Muscle of leg (tissue), 3 donors: ENCODE measurements at regions not wholly inside any gene's neighbourhood (a gene's known extent, or its start where the extent isn't known, plus 50 kb on each side); places are given as distances from the start of the nearest gene placed in this dataset.

ENCODE experiments used
- DNase-seq: peaks from one replicate; pipeline ENCODE4 v3.0.0; 2013
- H3K27ac ChIP-seq: one replicate; pipeline ENCODE4 v1.5.1; 2013; ENCODE audit warnings: mild to moderate bottlenecking, low read length, control low read depth
- H3K27me3 ChIP-seq: one replicate; pipeline ENCODE4 v1.6.1; 2013; ENCODE audit warnings: low read length; ENCODE audit not compliant: control insufficient read depth, insufficient read depth
- H3K36me3 ChIP-seq: one replicate; pipeline ENCODE4 v1.6.1; 2013; ENCODE audit warnings: low read length; ENCODE audit not compliant: control insufficient read depth, insufficient read depth
- H3K4me1 ChIP-seq: one replicate; pipeline ENCODE4 v1.6.1; 2013; ENCODE audit warnings: low read length; ENCODE audit not compliant: control insufficient read depth, insufficient read depth
- H3K4me3 ChIP-seq: one replicate; pipeline ENCODE4 v1.5.1; 2013; ENCODE audit warnings: low read length, control low read depth
- H3K9me3 ChIP-seq: replicated peaks from 2 replicates; pipeline ENCODE4 v1.6.1; 2013; ENCODE audit warnings: low read depth, low read length; ENCODE audit not compliant: control insufficient read depth
- WGBS: methylation state at CpG from one replicate; pipeline ENCODE4 v1.1.5; 2013; ENCODE audit warnings: missing lambda C conversion rate; ENCODE audit not compliant: insufficient coverage; 5-methylcytosine and 5-hydroxymethylcytosine counted together

DNA sequence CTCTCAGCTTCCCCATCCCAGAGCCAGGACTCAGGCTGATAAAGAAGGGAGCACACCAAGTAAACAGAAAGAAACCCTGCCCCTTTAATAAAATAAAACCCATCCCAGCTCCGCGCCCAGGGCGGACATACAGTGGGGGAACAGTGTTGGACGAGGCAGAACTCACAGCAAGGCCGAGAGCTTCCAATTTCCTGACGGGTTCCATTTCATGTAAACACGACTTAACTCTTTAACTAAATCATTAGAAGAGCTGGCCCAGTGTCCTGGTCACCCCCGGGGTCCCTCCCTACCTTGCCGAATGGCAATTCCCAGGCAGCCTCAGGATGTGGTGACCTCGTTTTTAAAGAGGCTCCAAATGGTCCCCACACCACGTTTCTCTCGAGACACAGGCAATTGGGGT is 340.7 kb downstream of the FOXL1 start:
- Histone ChIP-seq H3K4me3 (no peak overlapping the region), H3K4me1 (peaks cover 28% of the 10 kb centered on the region), H3K9me3 (peaks cover 9% of the 10 kb centered on the region), H3K36me3 (no peaks in the 10 kb centered on the region), H3K27me3 (peaks cover 24% of the 10 kb centered on the region), H3K27ac (peak overlapping the region; percentile 17)
- no peak for DNase-seq
- WGBS: 42% methylated on average over 6 of the region's 12 CpGs

DNA sequence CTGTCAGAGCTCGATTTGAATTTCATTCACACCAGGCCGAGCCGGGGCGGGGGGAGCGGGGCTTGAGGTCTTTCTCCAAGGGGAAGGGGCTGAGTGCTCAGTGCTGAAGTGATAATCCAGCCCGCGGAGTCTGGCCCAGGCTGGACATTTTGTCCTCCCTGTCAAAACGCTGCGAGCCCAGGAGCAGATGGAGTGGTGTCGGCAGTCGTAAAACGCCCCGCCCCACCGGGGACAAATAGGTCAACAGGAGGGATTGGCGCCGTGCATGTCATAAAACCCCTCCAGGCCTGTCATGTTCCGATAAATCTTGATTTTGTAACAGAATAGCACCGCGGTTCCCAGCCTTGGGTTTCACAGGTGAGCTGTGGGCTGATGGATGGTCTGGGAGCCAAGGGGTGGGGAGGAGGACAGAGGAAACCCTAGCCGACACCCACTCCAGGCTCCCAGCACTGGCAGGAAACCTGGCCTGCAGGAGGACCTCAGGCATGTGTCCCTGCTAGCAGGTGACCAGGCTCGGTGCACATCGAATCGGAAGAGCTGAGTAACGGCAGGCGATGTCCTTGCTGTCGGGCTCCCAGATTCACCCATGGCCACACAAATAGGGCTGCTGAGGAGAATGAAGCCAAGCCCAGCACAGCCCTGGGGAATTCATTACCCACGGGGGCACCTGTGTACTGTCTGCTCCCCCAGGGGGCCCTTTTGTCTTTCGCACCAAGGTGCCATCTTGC is 341.4 kb downstream of the FOXL1 start:
- 34% methylated on average over 24 of the region's 28 CpGs for WGBS
- H3K27me3 ChIP-seq: peaks cover 29% of the 10 kb centered on the region

DNA sequence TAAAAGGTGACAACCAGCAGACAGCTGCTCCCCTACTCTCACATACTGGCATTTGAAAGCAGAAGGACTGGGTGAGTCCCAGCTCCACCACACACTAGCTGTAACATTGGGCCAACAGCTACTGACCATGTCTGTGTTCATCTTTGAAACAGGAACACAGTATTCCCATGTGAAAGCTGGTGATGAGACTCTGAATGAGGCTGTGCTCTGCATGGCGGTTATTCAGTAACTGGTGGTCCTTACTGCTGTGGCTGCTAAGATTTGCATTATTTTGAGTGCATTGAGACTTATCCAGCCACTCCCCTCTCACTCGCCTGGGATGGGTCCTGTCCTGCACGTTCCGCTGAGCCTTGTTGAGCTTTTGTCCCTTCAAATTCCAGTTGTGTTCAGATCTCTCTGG is 342.9 kb downstream of the FOXL1 start:
- H3K27ac ChIP-seq: no peak overlapping the region
- WGBS: 97% methylated on average over 3 of the region's 4 CpGs
- peaks cover 43% of the 10 kb centered on the region for H3K27me3 ChIP-seq
- no peak overlapping the region for H3K4me3 ChIP-seq
- H3K9me3 ChIP-seq: peaks cover 9% of the 10 kb centered on the region
- peaks cover 40% of the 10 kb centered on the region for H3K4me1 ChIP-seq
- DNase-seq: no peak
- H3K36me3 ChIP-seq: no peaks in the 10 kb centered on the region

More for the DNA sequence above, 341.4 kb downstream of the FOXL1 start:
- H3K4me1 ChIP-seq: peaks cover 35% of the 10 kb centered on the region
- DNase-seq: no peak
- H3K4me3 ChIP-seq: no peak overlapping the region
- peaks cover 9% of the 10 kb centered on the region for H3K9me3 ChIP-seq
- H3K27ac ChIP-seq: peak overlapping the region; percentile 17
- no peaks in the 10 kb centered on the region for H3K36me3 ChIP-seq

DNA sequence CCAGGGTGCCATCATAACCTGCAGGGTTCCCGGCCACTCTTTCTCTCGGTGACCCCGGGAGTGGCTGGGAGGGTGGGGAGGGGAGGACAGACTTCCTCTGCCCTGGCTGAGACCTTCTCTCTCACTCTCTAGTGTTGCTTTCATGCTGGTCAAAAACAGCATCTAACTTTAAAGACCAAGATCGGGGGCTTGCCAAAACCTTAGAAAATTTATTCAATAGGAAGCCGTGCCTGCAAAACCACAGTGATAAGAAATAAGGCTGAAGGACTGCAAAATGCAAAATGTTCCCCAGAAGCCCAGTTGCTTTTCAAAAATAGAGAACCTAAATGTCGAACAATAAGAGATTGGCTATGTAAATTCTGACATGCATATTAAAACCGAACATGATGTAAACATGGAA is 344.0 kb downstream of the FOXL1 start:
- peaks cover 46% of the 10 kb centered on the region for H3K4me1 ChIP-seq
- peaks cover 9% of the 10 kb centered on the region for H3K9me3 ChIP-seq
- 56% methylated on average over 1 of the region's 7 CpGs for WGBS
- H3K36me3 ChIP-seq: no peaks in the 10 kb centered on the region
- DNase-seq: no peak
- no peak overlapping the region for H3K4me3 ChIP-seq
- no peak overlapping the region for H3K27ac ChIP-seq
- peaks cover 47% of the 10 kb centered on the region for H3K27me3 ChIP-seq

DNA sequence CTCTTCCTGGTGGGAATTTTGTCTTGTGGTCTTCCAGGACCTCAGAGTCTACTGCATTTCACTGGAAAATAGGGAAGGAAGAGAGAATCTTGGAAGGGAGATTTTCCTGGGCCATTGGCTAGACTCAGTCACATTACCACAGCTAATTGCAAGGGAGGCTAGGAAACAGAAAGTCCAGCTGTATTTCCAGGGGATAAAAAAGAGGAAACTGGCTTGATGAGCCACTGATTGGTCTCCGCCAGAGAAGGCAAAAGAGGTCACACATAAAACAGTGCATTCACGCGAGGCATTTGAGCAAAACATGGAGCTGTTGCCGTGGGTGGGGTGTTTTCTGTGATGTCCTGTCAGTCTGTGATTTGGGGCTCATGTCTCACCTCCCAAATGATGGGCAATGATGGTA is 345.3 kb downstream of the FOXL1 start:
- 69% methylated on average over 3 of the region's 4 CpGs for WGBS
- Histone ChIP-seq H3K27ac (no peak overlapping the region), H3K27me3 (peaks cover 55% of the 10 kb centered on the region), H3K4me1 (peaks cover 50% of the 10 kb centered on the region), H3K4me3 (no peak overlapping the region), H3K36me3 (no peaks in the 10 kb centered on the region), H3K9me3 (peaks cover 9% of the 10 kb centered on the region)
- DNase-seq: no peak

DNA sequence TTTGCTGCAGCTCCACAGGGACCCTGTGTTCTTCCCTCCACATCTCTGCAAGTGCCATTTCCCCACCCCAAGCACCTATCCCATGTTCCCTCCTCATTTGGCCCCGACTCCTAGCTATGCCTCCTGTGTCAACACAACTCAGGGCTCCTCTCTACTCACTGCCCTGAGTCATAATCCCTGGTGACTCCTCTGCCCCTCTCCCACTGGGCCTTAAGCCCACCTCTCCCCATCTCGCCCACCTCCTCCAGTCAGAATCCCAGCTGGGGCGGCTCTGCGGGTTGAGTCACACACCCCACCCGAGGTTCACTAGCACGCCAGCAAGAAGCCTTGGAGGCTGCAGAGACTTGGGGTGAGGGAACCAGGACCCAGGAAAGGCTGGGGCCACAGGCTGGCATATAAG is 346.2 kb downstream of the FOXL1 start:
- Histone ChIP-seq H3K4me3 (no peak overlapping the region), H3K36me3 (no peaks in the 10 kb centered on the region), H3K4me1 (peaks cover 51% of the 10 kb centered on the region), H3K27ac (no peak overlapping the region), H3K9me3 (peaks cover 9% of the 10 kb centered on the region), H3K27me3 (peaks cover 58% of the 10 kb centered on the region)
- no peak for DNase-seq
- 92% methylated on average over 3 of the region's 6 CpGs for WGBS

DNA sequence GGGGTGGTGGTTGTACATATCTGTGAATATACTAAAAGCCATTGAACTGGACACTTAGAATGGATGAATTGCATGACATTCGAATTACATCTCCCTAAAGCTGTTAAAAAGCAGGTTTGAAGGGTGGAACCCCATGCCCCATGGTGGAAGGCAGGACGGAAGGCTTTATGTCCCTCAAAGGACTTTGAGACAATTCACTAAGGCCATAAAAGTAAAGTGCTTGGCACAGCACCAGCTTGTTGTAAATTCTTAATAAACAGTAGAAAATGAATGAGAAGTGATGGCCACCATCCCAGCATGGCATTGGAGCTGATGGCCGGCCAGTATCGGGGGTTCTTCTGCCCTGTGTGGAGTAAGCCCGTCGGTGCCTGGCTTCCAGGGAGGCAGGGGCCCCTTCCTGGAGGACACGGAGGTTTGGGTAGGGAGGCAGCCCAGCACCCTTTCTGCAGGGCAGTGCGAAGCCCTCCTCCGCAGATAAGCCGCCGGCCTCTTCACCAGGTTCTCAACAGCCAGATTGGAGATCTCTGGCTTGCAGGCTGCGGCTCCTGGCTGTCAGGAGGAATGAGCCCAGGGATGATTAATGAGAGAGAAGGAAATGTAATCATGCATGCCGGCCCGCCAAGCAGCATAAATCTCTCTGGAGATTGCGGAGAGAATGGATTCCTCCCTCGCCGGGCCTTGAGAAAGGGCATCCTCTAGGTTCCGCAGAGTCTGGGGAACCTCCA is 346.9 kb downstream of the FOXL1 start:
- no peak overlapping the region for H3K4me3 ChIP-seq

DNA sequence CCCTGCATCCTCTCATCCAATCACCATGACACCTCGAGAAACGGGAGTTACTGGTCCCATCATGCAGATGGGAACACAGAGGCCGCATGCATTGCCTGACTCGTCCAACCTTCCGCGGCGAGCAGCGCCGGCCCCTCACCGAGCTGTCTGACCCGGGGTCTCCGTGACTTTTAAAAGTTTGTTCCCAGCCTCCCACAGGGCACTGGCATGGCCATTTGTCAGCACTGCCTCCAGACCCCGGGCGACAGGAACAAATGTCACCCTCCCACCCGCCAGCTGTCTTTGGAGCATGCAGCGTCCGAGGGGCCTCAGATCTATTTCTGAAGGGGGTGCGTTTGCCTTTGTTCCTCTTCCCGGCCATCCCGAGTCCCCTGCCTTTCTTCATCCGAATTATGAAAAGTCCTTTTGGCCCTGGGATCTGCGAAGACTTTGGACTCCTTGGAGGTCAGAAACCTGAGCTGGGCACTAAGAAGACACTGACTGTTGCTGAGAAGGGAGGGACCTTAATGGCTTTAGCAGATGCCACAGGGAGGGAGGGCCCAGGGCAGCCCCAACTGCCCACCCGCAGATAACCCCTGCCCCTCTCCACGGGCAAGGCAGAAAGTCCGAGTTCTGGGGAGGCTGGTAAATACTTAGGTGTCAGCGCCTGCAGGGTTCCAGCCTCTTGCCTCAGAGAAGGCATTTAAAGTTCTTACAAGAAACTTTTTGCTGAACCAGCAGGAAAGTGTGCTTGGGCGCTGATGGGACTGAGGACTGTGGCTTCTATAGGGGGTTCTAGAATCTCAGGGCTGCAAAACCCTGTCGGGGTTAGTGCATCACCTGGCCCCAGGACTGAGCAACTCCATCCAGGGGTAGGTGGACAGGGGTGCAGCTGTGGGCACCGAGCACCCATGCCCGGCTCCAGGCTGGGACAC is 348.1 kb downstream of the FOXL1 start:
- Histone ChIP-seq H3K36me3 (no peaks in the 10 kb centered on the region), H3K4me1 (peaks cover 57% of the 10 kb centered on the region), H3K27ac (peak overlapping the region; percentile 80), H3K9me3 (peaks cover 2% of the 10 kb centered on the region), H3K27me3 (peaks cover 56% of the 10 kb centered on the region), H3K4me3 (no peak overlapping the region)
- WGBS: 67% methylated on average over 29 of the region's 30 CpGs
- peak; percentile 46 for DNase-seq

More for the DNA sequence above, 346.9 kb downstream of the FOXL1 start:
- H3K36me3 ChIP-seq: no peaks in the 10 kb centered on the region
- peak; percentile 53 for DNase-seq
- H3K9me3 ChIP-seq: peaks cover 9% of the 10 kb centered on the region
- H3K27ac ChIP-seq: no peak overlapping the region
- peaks cover 55% of the 10 kb centered on the region for H3K27me3 ChIP-seq
- WGBS: 29% methylated on average over 16 of the region's 18 CpGs
- peaks cover 52% of the 10 kb centered on the region for H3K4me1 ChIP-seq

DNA sequence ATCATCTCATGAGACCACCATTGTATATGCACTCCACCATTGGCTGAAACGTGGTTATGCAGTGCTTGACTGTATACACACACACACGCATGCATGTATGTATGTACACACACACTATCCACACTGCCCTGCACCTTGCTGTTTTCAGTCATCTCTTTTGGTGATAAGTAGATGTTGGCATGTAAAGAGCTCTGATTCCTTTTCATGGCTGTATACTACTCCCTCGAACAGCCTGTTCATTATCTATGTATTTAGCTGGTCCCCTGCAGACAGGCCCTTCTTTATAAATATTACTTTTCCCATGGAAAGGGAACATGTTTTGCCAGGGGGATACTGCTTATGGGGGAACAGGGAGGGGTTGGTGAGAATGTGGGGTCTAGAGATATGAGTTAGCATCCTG is 349.4 kb downstream of the FOXL1 start:
- no peaks in the 10 kb centered on the region for H3K36me3 ChIP-seq
- H3K27me3 ChIP-seq: peaks cover 62% of the 10 kb centered on the region
- H3K4me1 ChIP-seq: peaks cover 64% of the 10 kb centered on the region
- no peak overlapping the region for H3K27ac ChIP-seq
- no CpG with 5 or more reads among the region's 3 CpGs for WGBS
- DNase-seq: no peak
- H3K9me3 ChIP-seq: no peaks in the 10 kb centered on the region
- no peak overlapping the region for H3K4me3 ChIP-seq

DNA sequence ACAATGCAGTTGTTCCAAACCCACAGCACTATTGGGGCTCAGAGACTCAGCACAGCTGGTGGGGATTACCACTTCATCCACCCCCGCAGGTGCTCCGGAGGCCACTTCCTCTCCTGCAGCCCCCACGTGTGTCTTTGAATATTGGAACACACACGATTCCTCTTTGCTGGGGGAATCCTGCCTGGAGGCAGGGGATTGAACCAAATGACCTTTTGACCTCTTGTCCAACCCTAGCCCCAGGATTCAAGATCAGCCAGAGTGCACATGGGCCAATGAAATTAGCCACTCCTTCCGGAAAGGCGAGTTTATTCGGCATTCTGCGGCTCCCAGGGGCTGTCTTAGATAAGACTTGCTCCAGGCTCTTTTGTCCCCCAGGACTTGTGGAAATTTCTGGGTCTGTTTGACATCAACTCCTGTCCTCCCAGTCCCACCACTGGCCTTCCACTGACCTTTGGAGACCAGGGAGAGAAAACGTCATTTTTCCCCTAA is 350.2 kb downstream of the FOXL1 start:
- Histone ChIP-seq H3K36me3 (no peaks in the 10 kb centered on the region), H3K27me3 (peaks cover 67% of the 10 kb centered on the region), H3K27ac (peak overlapping the region; percentile 31), H3K4me1 (peaks cover 64% of the 10 kb centered on the region), H3K9me3 (no peaks in the 10 kb centered on the region), H3K4me3 (no peak overlapping the region)
- no peak for DNase-seq
- WGBS: 23% methylated on average over 9 of the region's 9 CpGs
